M059J (cell line): ENCODE measurements at regions not wholly inside any gene's neighbourhood (a gene's known extent, or its start where the extent isn't known, plus 50 kb on each side); places are given as distances from the start of the nearest gene placed in this dataset.

ENCODE experiments used
- DNase-seq: peaks from one replicate; pipeline ENCODE4 v3.0.0-alpha.2; 2012; ENCODE audit warnings: low read depth

GRCh38 chr5:163789870-163790269, 284.5 kb downstream of the MAT2B start:
- DNase-seq, result peak; percentile 37

GRCh38 chr5:163790497-163790896, 285.1 kb downstream of the MAT2B start:
- peak; percentile 55 for DNase-seq

GRCh38 chr5:163794993-163795392, 289.6 kb downstream of the MAT2B start:
- DNase-seq, result no peak

- no peak for DNase-seq
Observed at GRCh38 chr5:163807781-163808180, 302.4 kb downstream of the MAT2B start.

- DNase-seq, result no peak
Observed at GRCh38 chr5:163809473-163809872, 304.1 kb downstream of the MAT2B start.

- DNase-seq, result no peak
Observed at GRCh38 chr5:163813900-163814299, 308.5 kb downstream of the MAT2B start.

- no peak for DNase-seq
Observed at GRCh38 chr5:163815240-163815791, 309.9 kb downstream of the MAT2B start.

- no peak for DNase-seq
Observed at GRCh38 chr5:163821142-163821541, 315.7 kb downstream of the MAT2B start.

- DNase-seq, result no peak
Observed at GRCh38 chr5:163822548-163822947, 317.1 kb downstream of the MAT2B start.

- no peak for DNase-seq
Observed at GRCh38 chr5:163825661-163826060, 320.2 kb downstream of the MAT2B start.

- DNase-seq, result no peak
Observed at GRCh38 chr5:163826201-163826600, 320.8 kb downstream of the MAT2B start.

- DNase-seq, result no peak
Observed at GRCh38 chr5:163832155-163832554, 326.7 kb downstream of the MAT2B start.

GRCh38 chr5:163838738-163839137, 333.3 kb downstream of the MAT2B start:
- DNase-seq, result no peak

GRCh38 chr5:163846512-163846911, 341.1 kb downstream of the MAT2B start:
- peak; percentile 16 for DNase-seq

GRCh38 chr5:163855754-163856153, 350.3 kb downstream of the MAT2B start:
- DNase-seq, result no peak

- DNase-seq, result peak; percentile 26
Observed at GRCh38 chr5:163861670-163862069, 356.3 kb downstream of the MAT2B start.

- no peak for DNase-seq
Observed at GRCh38 chr5:163867324-163867723, 361.9 kb downstream of the MAT2B start.

- DNase-seq, result peak; percentile 30
Observed at GRCh38 chr5:163867738-163868137, 362.3 kb downstream of the MAT2B start.

GRCh38 chr5:163869581-163869980, 364.2 kb downstream of the MAT2B start:
- DNase-seq, result no peak

- no peak for DNase-seq
Observed at GRCh38 chr5:163870441-163870840, 365.0 kb downstream of the MAT2B start.

- no peak for DNase-seq
Observed at GRCh38 chr5:163874431-163874830, 369.0 kb downstream of the MAT2B start.

GRCh38 chr5:163874912-163875311, 369.5 kb downstream of the MAT2B start:
- peak; percentile 34 for DNase-seq

- no peak for DNase-seq
Observed at GRCh38 chr5:163877865-163878264, 372.4 kb downstream of the MAT2B start.

- no peak for DNase-seq
Observed at GRCh38 chr5:163878490-163878889, 373.1 kb downstream of the MAT2B start.
